ENCODE measurements at regions not wholly inside any gene's neighbourhood (a gene's known extent, or its start where the extent isn't known, plus 50 kb on each side); places are given as distances from the start of the nearest gene placed in this dataset.
"Not testable (repeated sequence)": the region's sequence is repeated elsewhere in the genome, so short reads cannot be mapped to it uniquely, and the experiment has no call there.

DNA sequence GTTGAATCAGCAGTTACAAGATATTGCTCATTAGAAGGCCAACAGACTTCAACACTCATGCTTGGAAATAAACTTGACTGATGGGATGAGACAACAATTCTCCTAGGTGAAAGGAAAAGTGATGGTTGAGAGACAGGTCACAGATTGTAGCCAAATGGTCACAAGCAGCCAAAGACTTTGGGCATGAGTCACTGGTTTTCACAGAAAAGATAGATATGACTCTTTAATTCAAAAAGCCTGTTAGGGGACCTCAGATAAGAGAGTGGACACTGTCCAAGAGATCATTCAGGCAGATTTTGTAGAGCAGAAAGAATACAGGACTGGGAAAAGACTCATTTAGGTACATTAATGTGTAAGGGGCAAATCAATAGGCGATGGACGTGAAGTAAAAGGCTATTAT is 982.5 kb downstream of the MAT2B start:
- 97% methylated on average over 2 of the region's 2 CpGs for WGBS
- H3K27ac ChIP-seq (ENCODE audit: low read depth): no peak overlapping the region
- no peaks in the 10 kb centered on the region for H3K4me1 ChIP-seq (ENCODE audit: insufficient read depth)
- DNase-seq (ENCODE audit: extremely low spot score): no peak
- no peaks in the 10 kb centered on the region for H3K36me3 ChIP-seq (ENCODE audit: insufficient read depth)
- no peak overlapping the region for H3K4me3 ChIP-seq (ENCODE audit: low read depth, low read length)

DNA sequence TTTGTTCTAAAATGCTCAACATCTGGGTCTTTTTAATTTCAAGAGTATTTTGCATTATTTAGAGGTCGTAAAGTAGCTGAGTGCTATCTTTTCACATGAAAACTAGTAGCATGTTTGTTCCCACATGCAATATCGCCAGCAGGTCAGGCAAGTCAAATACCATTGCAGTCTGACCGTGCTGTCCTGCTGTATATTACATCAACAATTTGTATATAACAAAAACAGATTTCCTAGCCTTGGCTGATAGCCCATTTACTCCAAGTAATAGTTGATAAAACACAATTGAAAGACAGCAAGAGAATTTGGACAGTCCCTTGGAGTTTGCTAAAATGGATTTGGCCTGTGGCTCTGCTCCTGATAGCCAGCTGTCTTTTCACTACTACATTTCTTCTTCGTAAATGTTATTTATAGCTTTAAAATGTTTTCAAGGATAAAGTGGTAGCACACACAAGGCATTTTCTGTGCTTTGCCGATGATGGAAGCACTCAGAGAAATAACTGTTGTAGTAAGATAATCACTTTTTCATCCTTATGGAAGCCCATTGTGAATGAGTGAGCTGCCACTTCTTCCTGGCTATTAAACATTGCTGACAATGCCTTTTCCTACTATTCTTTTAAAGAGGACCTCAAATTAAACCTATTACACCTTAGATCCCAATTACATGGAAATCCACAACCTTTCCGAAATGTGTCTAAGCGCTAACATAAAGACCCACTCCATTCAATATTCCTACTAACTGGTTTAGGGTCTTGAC is 992.1 kb downstream of the MAT2B start:
- H3K36me3 ChIP-seq (ENCODE audit: insufficient read depth): no peaks in the 10 kb centered on the region
- no peaks in the 10 kb centered on the region for H3K4me1 ChIP-seq (ENCODE audit: insufficient read depth)
- H3K4me3 ChIP-seq (ENCODE audit: low read depth, low read length): no peak overlapping the region
- 63% methylated on average over 7 of the region's 7 CpGs for WGBS
- no peak overlapping the region for H3K27ac ChIP-seq (ENCODE audit: low read depth)
- DNase-seq (ENCODE audit: extremely low spot score): no peak

DNA sequence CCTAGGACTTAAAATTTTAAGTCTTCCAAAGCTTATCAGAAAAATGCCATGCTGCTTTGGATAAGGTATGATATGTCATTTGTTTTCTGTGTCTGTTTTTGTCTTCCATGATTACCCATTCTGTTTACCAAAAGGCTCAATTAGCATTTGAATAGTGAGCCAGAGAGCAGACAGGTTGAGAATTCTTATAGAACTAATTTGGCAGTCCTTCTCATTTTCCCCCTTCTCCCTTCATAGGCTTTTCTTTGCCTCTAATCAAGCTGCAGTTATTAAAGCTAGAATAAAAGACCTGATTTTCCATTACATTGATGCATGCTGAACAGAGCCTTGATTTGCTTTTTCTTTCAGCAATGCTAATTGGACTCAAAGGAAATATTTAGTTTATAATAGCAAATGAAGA is 993.0 kb downstream of the MAT2B start:
- H3K36me3 ChIP-seq (ENCODE audit: insufficient read depth): no peaks in the 10 kb centered on the region
- no peak overlapping the region for H3K27ac ChIP-seq (ENCODE audit: low read depth)
- H3K4me1 ChIP-seq (ENCODE audit: insufficient read depth): no peaks in the 10 kb centered on the region
- no peak for DNase-seq (ENCODE audit: extremely low spot score)
- H3K4me3 ChIP-seq (ENCODE audit: low read depth, low read length): no peak overlapping the region

DNA sequence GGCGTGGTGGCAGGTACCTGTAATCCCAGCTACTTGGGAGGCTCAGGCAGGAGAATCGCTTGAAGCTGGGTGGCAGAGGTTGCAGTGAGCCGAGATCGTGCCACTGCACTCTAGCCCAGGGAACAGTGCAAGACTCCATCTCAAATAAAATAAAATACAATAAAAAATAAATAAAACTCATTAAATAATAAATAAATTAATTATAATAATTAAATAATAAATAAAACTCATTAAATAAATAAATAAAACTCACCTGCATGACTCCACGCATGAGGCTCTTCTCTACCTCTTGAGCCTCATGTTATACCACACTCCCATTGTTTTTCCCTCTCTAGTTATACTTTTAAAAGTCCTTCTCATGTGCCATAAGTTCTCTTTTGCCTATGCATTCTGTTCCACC is 995.4 kb downstream of the MAT2B start:
- 95% methylated on average over 5 of the region's 5 CpGs for WGBS
- DNase-seq (ENCODE audit: extremely low spot score): no peak
- Histone ChIP-seq H3K36me3 (ENCODE audit: insufficient read depth) (no peaks in the 10 kb centered on the region), H3K27ac (ENCODE audit: low read depth) (no peak overlapping the region), H3K4me1 (ENCODE audit: insufficient read depth) (no peaks in the 10 kb centered on the region), H3K4me3 (ENCODE audit: low read depth, low read length) (no peak overlapping the region)

DNA sequence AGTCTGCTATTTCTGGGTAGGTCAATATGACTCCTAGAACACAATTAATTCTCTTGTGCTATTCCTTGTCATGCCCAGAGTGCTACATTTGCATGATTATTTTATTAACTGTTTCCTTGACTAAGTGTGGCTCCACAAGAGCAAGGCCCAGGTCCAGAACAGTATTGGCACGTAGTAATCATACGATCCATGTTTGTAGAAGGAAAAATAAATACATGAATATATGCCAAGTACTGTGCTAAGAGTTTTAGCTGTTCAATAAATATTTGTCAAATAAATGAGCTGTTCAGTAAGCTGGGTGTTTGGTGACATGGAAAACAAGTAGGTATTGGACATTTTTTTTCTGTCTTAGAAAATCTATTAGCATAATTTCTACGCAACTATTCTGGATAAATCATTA is 995.9 kb downstream of the MAT2B start:
- Histone ChIP-seq H3K4me1 (ENCODE audit: insufficient read depth) (no peaks in the 10 kb centered on the region), H3K4me3 (ENCODE audit: low read depth, low read length) (no peak overlapping the region), H3K27ac (ENCODE audit: low read depth) (no peak overlapping the region), H3K36me3 (ENCODE audit: insufficient read depth) (no peaks in the 10 kb centered on the region)
- no peak for DNase-seq (ENCODE audit: extremely low spot score)
- WGBS: 71% methylated on average over 3 of the region's 3 CpGs

DNA sequence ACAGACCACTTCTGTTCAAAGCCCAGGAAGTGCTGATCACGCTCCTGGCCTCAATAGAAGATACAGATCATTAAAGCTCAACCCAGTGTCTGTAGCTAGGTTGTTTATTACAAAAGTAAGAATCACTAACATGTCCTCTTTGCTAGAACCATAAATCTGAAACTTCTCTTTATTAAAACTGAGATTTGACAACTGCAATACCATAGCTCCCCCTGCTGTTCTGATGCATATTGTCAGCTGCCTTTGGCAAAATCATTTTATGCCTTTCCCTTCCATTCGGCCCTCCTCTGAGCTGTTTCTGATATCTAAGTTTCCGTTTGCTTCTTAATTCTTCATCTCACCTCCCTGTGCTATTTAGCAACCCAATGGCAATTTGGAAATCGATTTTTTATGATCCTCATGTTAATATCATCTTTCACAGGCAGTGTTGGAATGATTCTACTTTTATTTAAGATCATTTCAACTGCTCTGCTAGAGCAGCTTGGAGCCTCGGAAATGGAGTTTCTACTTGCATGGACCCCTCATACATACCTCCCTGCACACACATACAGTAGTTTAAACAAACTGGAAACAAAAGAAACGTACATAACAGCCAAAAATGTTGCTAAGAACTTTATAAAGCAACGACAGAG is 998.8 kb downstream of the MAT2B start:
- no peaks in the 10 kb centered on the region for H3K36me3 ChIP-seq (ENCODE audit: insufficient read depth)
- DNase-seq (ENCODE audit: extremely low spot score): peak; percentile 42
- H3K4me1 ChIP-seq (ENCODE audit: insufficient read depth): no peaks in the 10 kb centered on the region
- H3K4me3 ChIP-seq (ENCODE audit: low read depth, low read length): no peak overlapping the region
- H3K27ac ChIP-seq (ENCODE audit: low read depth): no peak overlapping the region
- 31% methylated on average over 7 of the region's 7 CpGs for WGBS

DNA sequence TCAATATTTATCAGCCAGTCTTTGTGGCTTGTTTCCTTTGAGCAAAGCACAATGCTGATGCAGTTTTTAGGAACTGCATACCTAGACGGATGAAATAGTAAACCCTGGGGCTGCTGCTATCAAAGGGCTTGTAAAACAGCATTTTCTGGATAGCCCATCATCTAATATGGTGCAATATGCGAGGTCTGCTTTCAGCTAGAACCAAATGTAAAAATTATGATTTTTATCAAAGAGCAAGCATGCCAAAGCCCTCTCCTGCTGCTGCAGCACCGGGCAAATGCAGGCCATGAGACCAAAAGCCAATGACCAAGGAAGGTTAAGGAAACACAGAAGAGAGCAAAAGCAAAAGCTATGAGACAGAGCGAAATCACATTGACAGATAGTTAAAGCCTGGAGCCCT is 1000.4 kb downstream of the MAT2B start:
- Histone ChIP-seq H3K4me1 (ENCODE audit: insufficient read depth) (no peaks in the 10 kb centered on the region), H3K4me3 (ENCODE audit: low read depth, low read length) (no peak overlapping the region), H3K27ac (ENCODE audit: low read depth) (no peak overlapping the region), H3K36me3 (ENCODE audit: insufficient read depth) (no peaks in the 10 kb centered on the region)
- no peak for DNase-seq (ENCODE audit: extremely low spot score)
- 69% methylated on average over 4 of the region's 4 CpGs for WGBS

DNA sequence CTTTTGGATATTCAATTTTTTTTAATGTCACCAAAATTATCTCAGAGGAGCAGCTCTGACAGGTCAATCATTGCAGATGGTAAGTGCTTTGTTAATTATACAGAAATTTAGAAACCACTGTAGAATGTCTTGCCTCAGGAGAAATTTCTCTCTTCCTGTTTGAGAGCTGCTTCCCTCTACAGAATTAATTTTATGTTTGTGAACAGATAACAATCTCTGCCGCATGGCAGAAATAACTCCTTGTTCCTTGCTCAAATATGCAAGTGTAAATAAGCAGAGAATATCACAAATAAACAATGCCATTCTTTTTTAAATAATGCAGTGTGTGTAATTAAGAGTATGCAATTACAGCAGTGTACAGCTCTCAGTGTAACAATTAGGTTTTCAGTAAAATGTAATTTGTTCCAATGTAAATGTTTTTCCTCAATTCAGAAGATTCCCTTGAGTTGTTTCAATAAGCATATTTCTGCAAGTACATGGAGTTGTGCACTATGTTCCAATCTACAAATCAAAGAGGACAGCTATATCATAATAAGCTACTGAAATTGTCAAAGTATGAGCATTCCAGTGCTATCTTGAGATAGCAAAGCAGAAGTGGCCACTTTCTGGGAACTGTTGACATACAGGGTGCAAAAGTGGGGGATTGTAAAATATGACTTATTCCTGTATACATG is 1012.8 kb downstream of the MAT2B start:
- Histone ChIP-seq H3K4me1 (ENCODE audit: insufficient read depth) (no peaks in the 10 kb centered on the region), H3K4me3 (ENCODE audit: low read depth, low read length) (no peak overlapping the region), H3K36me3 (ENCODE audit: insufficient read depth) (no peaks in the 10 kb centered on the region), H3K27ac (ENCODE audit: low read depth) (no peak overlapping the region)
- no peak for DNase-seq (ENCODE audit: extremely low spot score)
- WGBS: 50% methylated on average over 1 of the region's 1 CpG

DNA sequence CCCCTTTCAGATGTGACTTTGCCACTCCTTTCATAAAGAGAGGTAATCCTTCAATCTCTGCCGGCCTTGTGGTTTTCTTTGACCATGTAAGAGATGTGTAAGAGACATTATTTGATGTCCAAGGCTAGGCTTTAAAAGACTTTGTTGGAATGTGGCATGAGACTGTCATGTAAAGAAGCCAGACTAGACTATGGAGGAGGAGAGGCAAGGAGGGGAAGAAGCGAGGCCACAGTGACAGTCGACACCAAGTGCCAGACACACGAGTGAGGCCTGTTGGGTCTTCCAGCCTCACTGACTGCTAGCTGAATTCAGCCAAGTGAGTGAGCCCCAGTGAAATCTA is 1013.3 kb downstream of the MAT2B start:
- Histone ChIP-seq H3K4me3 (ENCODE audit: low read depth, low read length) (no peak overlapping the region), H3K27ac (ENCODE audit: low read depth) (no peak overlapping the region), H3K36me3 (ENCODE audit: insufficient read depth) (no peaks in the 10 kb centered on the region), H3K4me1 (ENCODE audit: insufficient read depth) (no peaks in the 10 kb centered on the region)
- no peak for DNase-seq (ENCODE audit: extremely low spot score)
- WGBS: 83% methylated on average over 4 of the region's 4 CpGs

DNA sequence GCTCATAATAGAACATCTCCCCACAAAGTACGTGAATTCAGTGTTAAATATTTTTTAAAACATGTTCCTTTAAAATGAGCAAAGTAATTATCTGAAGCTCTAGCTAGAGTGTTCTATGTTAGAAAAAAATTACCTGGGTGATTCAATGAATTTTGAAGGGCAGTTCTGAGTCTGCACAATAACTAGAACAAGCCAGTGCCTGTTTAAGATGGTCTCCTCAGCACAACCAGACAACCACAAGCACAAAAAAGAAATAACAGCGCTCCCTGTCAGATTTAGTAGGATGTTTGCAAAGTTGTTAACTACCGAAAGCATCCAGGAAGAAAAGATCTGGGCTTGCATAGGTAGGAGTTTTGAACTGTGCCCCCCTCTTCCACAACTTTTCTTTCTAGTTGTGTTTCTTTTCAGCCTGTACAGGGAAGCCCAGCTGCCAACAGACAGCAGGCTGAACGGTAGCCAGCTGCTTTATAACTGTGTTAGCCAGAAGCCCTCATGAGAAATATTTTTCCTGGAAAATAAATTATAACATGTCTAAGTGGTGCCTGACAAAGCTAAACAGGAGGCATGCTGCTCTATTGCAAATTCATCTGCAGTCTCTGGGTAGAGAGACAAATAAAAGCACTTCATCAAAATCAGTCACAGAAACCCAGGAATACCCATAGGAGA is 1026.9 kb downstream of the MAT2B start:
- Histone ChIP-seq H3K27ac (ENCODE audit: low read depth) (no peak overlapping the region), H3K4me1 (ENCODE audit: insufficient read depth) (no peaks in the 10 kb centered on the region), H3K4me3 (ENCODE audit: low read depth, low read length) (no peak overlapping the region), H3K36me3 (ENCODE audit: insufficient read depth) (no peaks in the 10 kb centered on the region)
- peak; percentile 6 for DNase-seq (ENCODE audit: extremely low spot score)
- 44% methylated on average over 4 of the region's 4 CpGs for WGBS

DNA sequence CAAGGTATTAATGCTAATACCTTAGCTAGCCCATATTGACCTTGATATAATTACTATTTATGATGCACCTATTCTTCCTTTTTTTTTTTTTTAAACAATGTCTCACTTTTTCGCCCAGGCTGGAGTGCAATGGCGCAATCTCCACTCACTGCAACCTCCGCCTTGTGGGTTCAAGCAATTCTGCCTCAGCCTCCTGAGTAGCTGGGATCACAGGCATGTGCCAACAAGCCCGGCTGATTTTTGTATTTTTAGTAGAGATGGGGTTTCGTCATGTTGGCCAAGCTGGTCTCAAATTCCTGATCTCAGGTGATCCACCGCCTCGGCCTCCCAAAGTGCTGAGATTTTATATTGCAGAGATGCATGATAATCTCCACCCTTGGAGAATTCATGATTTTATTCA is 1028.0 kb downstream of the MAT2B start:
- H3K36me3 ChIP-seq (ENCODE audit: insufficient read depth); DNase-seq (ENCODE audit: extremely low spot score); H3K4me1 ChIP-seq (ENCODE audit: insufficient read depth); H3K4me3 ChIP-seq (ENCODE audit: low read depth, low read length); H3K27ac ChIP-seq (ENCODE audit: low read depth): not testable (repeated sequence)
- 88% methylated on average over 7 of the region's 7 CpGs for WGBS

DNA sequence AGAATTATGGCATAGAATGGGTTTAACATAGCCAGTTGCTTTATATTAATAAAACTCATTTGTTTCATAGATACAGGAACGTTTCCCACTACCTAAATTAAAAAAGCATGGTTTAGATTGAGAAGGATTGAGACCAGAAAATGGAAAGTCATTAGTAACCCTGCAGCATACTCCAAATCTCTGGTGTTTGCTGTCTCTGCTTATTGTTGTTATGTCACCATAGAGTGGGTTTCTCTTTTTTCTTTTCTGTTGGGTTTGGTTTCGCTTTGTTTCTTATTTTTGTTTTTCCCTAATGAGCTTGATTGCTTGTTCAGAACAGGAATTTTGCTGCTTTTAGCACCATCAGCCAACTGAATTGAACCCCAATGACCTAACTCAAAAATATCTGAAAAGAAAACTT is 1034.8 kb downstream of the MAT2B start:
- H3K4me1 ChIP-seq (ENCODE audit: insufficient read depth): no peaks in the 10 kb centered on the region
- WGBS: 69% methylated on average over 2 of the region's 2 CpGs
- no peak for DNase-seq (ENCODE audit: extremely low spot score)
- H3K4me3 ChIP-seq (ENCODE audit: low read depth, low read length): no peak overlapping the region
- no peaks in the 10 kb centered on the region for H3K36me3 ChIP-seq (ENCODE audit: insufficient read depth)
- H3K27ac ChIP-seq (ENCODE audit: low read depth): no peak overlapping the region

DNA sequence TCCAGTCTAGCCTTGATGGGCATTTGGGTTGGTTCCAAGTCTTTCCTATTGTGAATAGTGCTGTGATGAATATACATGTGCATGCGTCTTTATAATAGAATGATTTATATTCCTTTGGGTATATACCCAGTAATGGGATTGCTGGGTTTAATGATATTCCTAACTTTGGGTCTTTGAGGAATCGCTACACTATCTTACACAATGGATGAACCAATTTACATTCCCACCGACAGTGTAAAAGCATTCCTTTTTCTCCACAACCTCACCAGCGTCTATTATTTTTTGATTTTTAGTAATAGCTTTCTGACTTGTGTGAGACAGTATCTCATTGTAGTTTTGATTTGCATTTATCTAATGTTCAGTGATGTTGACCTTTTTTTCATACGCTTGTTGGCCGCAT is 1040.1 kb downstream of the MAT2B start:
- no peaks in the 10 kb centered on the region for H3K4me1 ChIP-seq (ENCODE audit: insufficient read depth)
- 96% methylated on average over 6 of the region's 6 CpGs for WGBS
- DNase-seq (ENCODE audit: extremely low spot score): no peak
- H3K4me3 ChIP-seq (ENCODE audit: low read depth, low read length): no peak overlapping the region
- H3K36me3 ChIP-seq (ENCODE audit: insufficient read depth): no peaks in the 10 kb centered on the region
- no peak overlapping the region for H3K27ac ChIP-seq (ENCODE audit: low read depth)

DNA sequence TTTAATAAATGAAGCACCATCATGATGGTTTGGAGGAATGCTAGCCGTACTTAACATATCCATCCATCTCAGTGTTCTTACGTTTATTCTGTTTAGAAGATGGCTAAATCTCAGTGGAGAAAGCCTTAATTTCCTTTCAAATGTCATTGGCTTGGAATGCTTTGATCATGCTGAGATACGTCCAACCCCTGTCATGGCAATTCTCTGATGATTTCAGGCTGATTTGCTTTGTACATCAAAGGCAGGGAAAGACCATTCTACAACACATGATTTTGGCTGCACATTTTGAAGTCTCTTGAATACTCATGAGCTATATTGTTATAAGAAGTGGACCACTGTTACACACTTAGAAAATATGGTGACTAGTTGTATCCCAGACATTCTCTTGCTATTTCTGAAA is 1048.4 kb downstream of the MAT2B start:
- Histone ChIP-seq H3K4me3 (ENCODE audit: low read depth, low read length) (no peak overlapping the region), H3K27ac (ENCODE audit: low read depth) (no peak overlapping the region), H3K4me1 (ENCODE audit: insufficient read depth) (no peaks in the 10 kb centered on the region), H3K36me3 (ENCODE audit: insufficient read depth) (no peaks in the 10 kb centered on the region)
- 53% methylated on average over 3 of the region's 3 CpGs for WGBS
- no peak for DNase-seq (ENCODE audit: extremely low spot score)
